Kidney epithelial cell (primary cell): ENCODE measurements at regions not wholly inside any gene's neighbourhood (a gene's known extent, or its start where the extent isn't known, plus 50 kb on each side); places are given as distances from the start of the nearest gene placed in this dataset.
"Not testable (repeated sequence)": the region's sequence is repeated elsewhere in the genome, so short reads cannot be mapped to it uniquely, and the experiment has no call there.

Source experiments
- DNase-seq: peaks from one replicate; pipeline ENCODE4 v3.0.0-alpha.2; 2010; ENCODE audit warnings: low read depth
- H3K27me3 ChIP-seq: 2 replicates; pipeline ENCODE4 v1.6.0; 2011; ENCODE audit warnings: low read length; ENCODE audit not compliant: control insufficient read depth, insufficient read depth
- H3K36me3 ChIP-seq: 2 replicates; pipeline ENCODE4 v1.5.1; 2011; ENCODE audit warnings: low read length; ENCODE audit not compliant: control insufficient read depth, insufficient read depth
- H3K4me3 ChIP-seq: 2 replicates; pipeline ENCODE4 v1.5.1; 2011; ENCODE audit warnings: low read depth, mild to moderate bottlenecking, control low read depth, low read length
- CTCF ChIP-seq: IDR thresholded peaks from 2 replicates; pipeline ENCODE4 v1.5.1; 2011; ENCODE audit warnings: mild to moderate bottlenecking, moderate library complexity, low read length, control low read depth, inconsistent platforms; ENCODE audit not compliant: insufficient read depth, poor library complexity, severe bottlenecking

GRCh38 chr20:52001999-52002666 is 189.4 kb downstream of the ZFP64 start:
- no peaks in the 10 kb centered on the region for H3K36me3 ChIP-seq
- no peak for DNase-seq
- no peaks in the 10 kb centered on the region for H3K27me3 ChIP-seq
- TF ChIP-seq CTCF, result peak; percentile 33
- no peak overlapping the region for H3K4me3 ChIP-seq

- not testable (repeated sequence) for H3K27me3 ChIP-seq, DNase-seq, H3K4me3 ChIP-seq, H3K36me3 ChIP-seq
Observed at GRCh38 chr20:51997281-51997936, 194.2 kb downstream of the ZFP64 start.

GRCh38 chr20:51995551-51995951 is 193.2 kb upstream of the SALL4 start:
- Histone ChIP-seq H3K27me3 (no peaks in the 10 kb centered on the region), H3K4me3 (no peak overlapping the region), H3K36me3 (no peaks in the 10 kb centered on the region)
- no peak for DNase-seq
- TF ChIP-seq CTCF, result no peak

GRCh38 chr20:51994751-51995417 is 192.6 kb upstream of the SALL4 start:
- Histone ChIP-seq H3K36me3 (no peaks in the 10 kb centered on the region), H3K4me3 (no peak overlapping the region), H3K27me3 (no peaks in the 10 kb centered on the region)
- no peak for TF ChIP-seq CTCF
- no peak for DNase-seq

GRCh38 chr20:51987812-51988211 is 185.5 kb upstream of the SALL4 start:
- no peak for DNase-seq
- Histone ChIP-seq H3K27me3 (no peaks in the 10 kb centered on the region), H3K36me3 (no peaks in the 10 kb centered on the region), H3K4me3 (no peak overlapping the region)
- no peak for TF ChIP-seq CTCF

- Histone ChIP-seq H3K36me3 (no peaks in the 10 kb centered on the region), H3K27me3 (no peaks in the 10 kb centered on the region), H3K4me3 (no peak overlapping the region)
- TF ChIP-seq CTCF, result no peak
- DNase-seq, result peak; percentile 79
Observed at GRCh38 chr20:51985013-51985415, 182.7 kb upstream of the SALL4 start.
